ENCODE measurements at regions not wholly inside any gene's neighbourhood (a gene's known extent, or its start where the extent isn't known, plus 50 kb on each side); places are given as distances from the start of the nearest gene placed in this dataset.
"Not testable (repeated sequence)": the region's sequence is repeated elsewhere in the genome, so short reads cannot be mapped to it uniquely, and the experiment has no call there.

- DNase-seq = peak; percentile 4
Observed at GRCh38 chr9:16058131-16058549, 505.3 kb downstream of the CCDC171 start.

GRCh38 chr9:16060436-16061129, 507.7 kb downstream of the CCDC171 start:
- DNase-seq = no peak

- no peak for DNase-seq
Observed at GRCh38 chr9:16062542-16063240, 509.8 kb downstream of the CCDC171 start.

- DNase-seq = no peak
Observed at GRCh38 chr9:16063241-16063591, 510.4 kb downstream of the CCDC171 start.

- DNase-seq = no peak
Observed at GRCh38 chr9:16064771-16065170, 511.9 kb downstream of the CCDC171 start.

GRCh38 chr9:16066201-16066600, 513.4 kb downstream of the CCDC171 start:
- DNase-seq = not testable (repeated sequence)

GRCh38 chr9:16068476-16068875, 515.6 kb downstream of the CCDC171 start:
- no peak for DNase-seq

GRCh38 chr9:16069249-16069648, 516.4 kb downstream of the CCDC171 start:
- DNase-seq = no peak

GRCh38 chr9:16069671-16070454, 517.0 kb downstream of the CCDC171 start:
- DNase-seq = no peak

- no peak for DNase-seq
Observed at GRCh38 chr9:16070455-16071145, 517.8 kb downstream of the CCDC171 start.

GRCh38 chr9:16071400-16071799, 518.6 kb downstream of the CCDC171 start:
- DNase-seq = no peak

- DNase-seq = no peak
Observed at GRCh38 chr9:16074963-16075362, 522.1 kb downstream of the CCDC171 start.

GRCh38 chr9:16075696-16076095, 522.9 kb downstream of the CCDC171 start:
- DNase-seq = no peak

GRCh38 chr9:16076511-16076910, 523.7 kb downstream of the CCDC171 start:
- DNase-seq = no peak

- DNase-seq = no peak
Observed at GRCh38 chr9:16082796-16083195, 530.0 kb downstream of the CCDC171 start.

- no peak for DNase-seq
Observed at GRCh38 chr9:16085167-16085726, 532.4 kb downstream of the CCDC171 start.

GRCh38 chr9:16090907-16091629, 538.2 kb downstream of the CCDC171 start:
- no peak for DNase-seq

- DNase-seq = no peak
Observed at GRCh38 chr9:16092142-16093091, 539.6 kb downstream of the CCDC171 start.

- no peak for DNase-seq
Observed at GRCh38 chr9:16098306-16098705, 545.5 kb downstream of the CCDC171 start.

- DNase-seq = no peak
Observed at GRCh38 chr9:16099732-16100536, 547.1 kb downstream of the CCDC171 start.

Data from activated CD4-positive, alpha-beta T cell treated with anti-CD3 and anti-CD28 coated beads, Interleukin-10, Interleukin-2, amounts not matched to agents 100 ng/mL and 50 ng/mL, durations not matched to agents 16 hours and 8 hours (primary cell).